SK-N-SH treated with all-trans-retinoic acid at 6 μM for 48 hours (cell line): ENCODE measurements at regions not wholly inside any gene's neighbourhood (a gene's known extent, or its start where the extent isn't known, plus 50 kb on each side); places are given as distances from the start of the nearest gene placed in this dataset.

Source experiments
- ATAC-seq: fragments of 200-7000 bp; cut with Tn5 transposase; 3 replicates; pipeline ENCODE4 v1.9.1; 2020; ENCODE audit warnings: mild to moderate bottlenecking, moderate library complexity
- ARNTL ChIP-seq: fragments of 450-650 bp; formaldehyde crosslinking; IDR thresholded peaks from 2 replicates; pipeline ENCODE4 v1.5.0; 2020; ENCODE audit warnings: low read depth, mild to moderate bottlenecking, moderate library complexity, borderline replicate concordance
- BACH2 ChIP-seq: fragments of 250-450 bp; sonication (Bioruptor Pico); IDR thresholded peaks from 2 replicates; pipeline ENCODE4 v1.9.0; 2021; ENCODE audit warnings: mild to moderate bottlenecking, borderline replicate concordance
- CSDC2 ChIP-seq: fragments of 250-450 bp; sonication (Bioruptor Pico); IDR thresholded peaks from 2 replicates; pipeline ENCODE4 v1.5.0; 2020; ENCODE audit warnings: mild to moderate bottlenecking, moderate library complexity
- ESRRG ChIP-seq: fragments of 250-450 bp; sonication (Bioruptor Pico); IDR thresholded peaks from 2 replicates; pipeline ENCODE4 v1.6.1; 2021; ENCODE audit warnings: mild to moderate bottlenecking
- GLIS3 ChIP-seq: fragments of 250-450 bp; sonication (Bioruptor Pico); IDR thresholded peaks from 2 replicates; pipeline ENCODE4 v1.5.0; 2020; ENCODE audit warnings: mild to moderate bottlenecking, moderate library complexity
- ISL1 ChIP-seq: fragments of 250-450 bp; sonication (Bioruptor Pico); IDR thresholded peaks from 2 replicates; pipeline ENCODE4 v2.1.2; 2022; ENCODE audit warnings: mild to moderate bottlenecking, moderate library complexity
- OSR1 ChIP-seq: fragments of 250-450 bp; sonication (Bioruptor Pico); IDR thresholded peaks from 2 replicates; pipeline ENCODE4 v1.8.0; 2022; ENCODE audit warnings: moderate library complexity, mild to moderate bottlenecking, inconsistent platforms
- PPARA ChIP-seq: fragments of 250-450 bp; sonication (Bioruptor Pico); IDR thresholded peaks from 2 replicates; pipeline ENCODE4 v1.5.0; 2020; ENCODE audit warnings: mild to moderate bottlenecking, borderline replicate concordance
- RARB ChIP-seq: fragments of 250-450 bp; sonication (Bioruptor Pico); IDR thresholded peaks from 2 replicates; pipeline ENCODE4 v1.8.0; 2021; ENCODE audit warnings: mild to moderate bottlenecking, moderate library complexity
- SNAI2 ChIP-seq: fragments of 250-450 bp; sonication (Bioruptor Pico); IDR thresholded peaks from 2 replicates; pipeline ENCODE4 v1.5.0; 2020; ENCODE audit warnings: mild to moderate bottlenecking, moderate library complexity
- TCF4 ChIP-seq: fragments of 250-450 bp; sonication (Bioruptor Pico); IDR thresholded peaks from 2 replicates; pipeline ENCODE4 v1.8.0; 2021; ENCODE audit warnings: mild to moderate bottlenecking, moderate library complexity, borderline replicate concordance
- TOX ChIP-seq: fragments of 250-450 bp; sonication (Bioruptor Pico); IDR thresholded peaks from 2 replicates; pipeline ENCODE4 v1.8.0; 2021; ENCODE audit warnings: mild to moderate bottlenecking, moderate library complexity, borderline replicate concordance
- ZFP3 ChIP-seq: fragments of 250-450 bp; sonication (Bioruptor Pico); IDR thresholded peaks from 2 replicates; pipeline ENCODE4 v1.5.0; 2020; ENCODE audit warnings: mild to moderate bottlenecking, moderate library complexity
- ZFP30 ChIP-seq: fragments of 450-650 bp; formaldehyde crosslinking; IDR thresholded peaks from 2 replicates; pipeline ENCODE4 v1.5.0; 2022; ENCODE audit warnings: mild to moderate bottlenecking, moderate library complexity
- ZNF565 ChIP-seq: fragments of 450-650 bp; formaldehyde crosslinking; conservative IDR thresholded peaks from 2 replicates; pipeline ENCODE4 v1.5.0; 2020; ENCODE audit warnings: low read depth, mild to moderate bottlenecking, moderate library complexity
- ZNF70 ChIP-seq: fragments of 450-650 bp; formaldehyde crosslinking; IDR thresholded peaks from 2 replicates; pipeline ENCODE4 v1.5.0; 2020; ENCODE audit warnings: mild to moderate bottlenecking, moderate library complexity
- ZNF8 ChIP-seq: fragments of 450-650 bp; formaldehyde crosslinking; IDR thresholded peaks from 2 replicates; pipeline ENCODE4 v1.5.0; 2020; ENCODE audit warnings: mild to moderate bottlenecking, moderate library complexity
- TF ChIP-seq, protein P1 (sequence below): fragments of 250-450 bp; sonication (Bioruptor Pico); IDR thresholded peaks from 2 replicates; pipeline ENCODE4 v1.5.1; 2021; ENCODE audit warnings: mild to moderate bottlenecking, moderate library complexity
- TF ChIP-seq, protein P2 (sequence below): fragments of 250-450 bp; sonication (Bioruptor Pico); IDR thresholded peaks from 2 replicates; pipeline ENCODE4 v1.5.0; 2020; ENCODE audit warnings: mild to moderate bottlenecking, moderate library complexity
- TF ChIP-seq, protein P3 (sequence below): fragments of 250-450 bp; sonication (Bioruptor Pico); IDR thresholded peaks from 2 replicates; pipeline ENCODE4 v1.8.0; 2020; ENCODE audit warnings: mild to moderate bottlenecking, moderate library complexity, borderline replicate concordance
- TF ChIP-seq, protein P4 (sequence below): fragments of 250-450 bp; sonication (Bioruptor Pico); IDR thresholded peaks from 2 replicates; pipeline ENCODE4 v1.5.1; 2020; ENCODE audit warnings: low read depth, mild to moderate bottlenecking, moderate library complexity
- TF ChIP-seq, protein P5 (sequence below): fragments of 250-450 bp; sonication (Bioruptor Pico); IDR thresholded peaks from 2 replicates; pipeline ENCODE4 v1.8.0; 2021; ENCODE audit warnings: low read depth, mild to moderate bottlenecking, moderate library complexity, borderline replicate concordance

DNA sequence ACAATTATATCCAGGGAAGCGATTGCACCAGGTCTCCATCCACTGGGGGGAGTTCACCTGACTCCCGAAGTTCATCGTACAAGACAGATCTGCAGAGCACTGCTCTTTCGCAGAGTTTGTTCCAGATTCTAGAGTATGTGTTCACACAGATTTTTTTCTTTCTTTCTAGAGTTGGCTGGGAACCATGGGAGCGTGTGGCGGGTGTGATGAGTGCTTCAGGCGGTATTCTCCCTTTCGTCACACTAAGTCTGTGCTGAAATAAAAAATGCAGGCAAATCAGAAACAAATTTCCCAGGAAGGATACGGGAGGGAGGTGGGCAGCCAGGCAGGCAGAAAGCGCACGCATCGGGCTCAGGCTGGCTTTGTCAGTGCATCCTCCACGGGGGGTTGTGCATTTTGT, 129.8 kb upstream of the SOX11 start:
- ATAC-seq = no peak
- TF ChIP-seq OSR1 (CRISPR knock-in tag) = no peak

DNA sequence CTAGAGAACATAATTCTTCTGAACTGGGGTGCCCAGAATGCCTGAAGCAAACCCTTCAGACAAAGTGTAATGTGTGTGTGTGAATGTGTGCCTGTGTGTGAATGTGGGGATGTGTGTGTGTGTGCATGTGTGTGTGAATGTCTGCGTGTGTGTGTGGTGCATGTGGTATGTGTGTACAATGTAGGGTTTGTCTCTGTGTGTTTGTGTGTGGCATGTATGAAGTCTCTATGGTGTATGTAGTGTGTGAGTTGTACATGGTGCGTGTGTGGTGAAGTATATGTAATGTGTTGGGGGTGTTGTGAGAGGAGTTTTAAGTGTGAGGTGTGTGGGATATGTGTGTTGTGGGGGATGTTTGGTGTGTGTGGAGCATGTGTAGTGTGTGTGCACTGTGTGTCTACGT, 129.3 kb upstream of the SOX11 start:
- no peak for ATAC-seq
- TF ChIP-seq SNAI2 (CRISPR knock-in tag) = no peak
- TF ChIP-seq ZFP30 (CRISPR knock-in tag) = no peak
- TF ChIP-seq OSR1 (CRISPR knock-in tag) = no peak
- no peak for TF ChIP-seq ZFP3 (CRISPR knock-in tag)
- TF ChIP-seq RARB = no peak
- TF ChIP-seq TCF4 (CRISPR knock-in tag) = no peak
- no peak for TF ChIP-seq TOX (CRISPR knock-in tag)
- no peak for TF ChIP-seq ISL1
- TF ChIP-seq ZNF8 (CRISPR knock-in tag) = no peak
- TF ChIP-seq ARNTL (CRISPR knock-in tag) = no peak
- no peak for TF ChIP-seq CSDC2 (CRISPR knock-in tag)
- TF ChIP-seq PPARA (CRISPR knock-in tag) = no peak
- TF ChIP-seq, protein P1, sequence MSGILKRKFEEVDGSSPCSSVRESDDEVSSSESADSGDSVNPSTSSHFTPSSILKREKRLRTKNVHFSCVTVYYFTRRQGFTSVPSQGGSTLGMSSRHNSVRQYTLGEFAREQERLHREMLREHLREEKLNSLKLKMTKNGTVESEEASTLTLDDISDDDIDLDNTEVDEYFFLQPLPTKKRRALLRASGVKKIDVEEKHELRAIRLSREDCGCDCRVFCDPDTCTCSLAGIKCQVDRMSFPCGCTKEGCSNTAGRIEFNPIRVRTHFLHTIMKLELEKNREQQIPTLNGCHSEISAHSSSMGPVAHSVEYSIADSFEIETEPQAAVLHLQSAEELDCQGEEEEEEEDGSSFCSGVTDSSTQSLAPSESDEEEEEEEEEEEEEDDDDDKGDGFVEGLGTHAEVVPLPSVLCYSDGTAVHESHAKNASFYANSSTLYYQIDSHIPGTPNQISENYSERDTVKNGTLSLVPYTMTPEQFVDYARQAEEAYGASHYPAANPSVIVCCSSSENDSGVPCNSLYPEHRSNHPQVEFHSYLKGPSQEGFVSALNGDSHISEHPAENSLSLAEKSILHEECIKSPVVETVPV (CRISPR knock-in tag) = no peak
- TF ChIP-seq, all 23 proteins: peak for 0

DNA sequence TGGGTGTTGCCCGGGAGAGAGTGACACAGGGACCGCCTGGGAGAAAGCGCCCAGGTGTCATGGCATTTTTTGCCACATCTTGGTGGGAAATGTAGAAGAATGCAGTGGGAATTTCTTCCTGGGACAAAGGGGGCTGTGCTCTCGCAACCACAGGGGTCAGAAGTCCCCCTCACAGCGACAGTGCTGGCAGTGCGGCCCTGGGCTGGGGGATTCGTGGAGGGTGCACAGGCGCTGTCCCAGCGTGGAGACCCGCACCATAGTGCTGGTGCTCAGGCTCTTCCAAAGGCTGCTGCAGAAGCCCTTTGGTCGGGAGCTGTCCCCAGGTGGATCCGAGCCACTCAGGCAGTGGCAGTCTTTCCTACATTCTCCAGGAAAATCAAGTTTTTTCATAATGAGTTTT, 128.8 kb upstream of the SOX11 start:
- TF ChIP-seq ESRRG (CRISPR knock-in tag) (no peak), CSDC2 (CRISPR knock-in tag) (no peak), ARNTL (CRISPR knock-in tag) (no peak)
- ATAC-seq = no peak

DNA sequence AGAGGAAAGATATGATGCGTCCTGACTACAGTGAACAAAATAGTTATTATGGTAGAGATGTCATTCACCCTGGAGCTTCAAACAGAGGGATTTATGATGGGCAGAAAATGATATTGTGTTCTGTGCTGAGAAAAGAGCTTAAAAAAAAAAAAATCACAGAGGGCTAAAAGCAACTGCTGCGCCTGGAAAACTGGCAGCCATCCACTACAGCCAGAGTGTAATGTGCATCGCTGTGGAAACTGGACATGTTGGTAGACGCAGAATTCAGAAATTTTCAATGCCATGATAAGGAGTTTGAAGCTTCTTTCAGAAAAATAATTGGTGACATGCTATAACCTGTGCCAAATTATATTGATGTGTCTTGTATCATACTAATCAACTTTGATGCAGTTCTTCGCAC, 122.9 kb upstream of the SOX11 start:
- no peak for TF ChIP-seq CSDC2 (CRISPR knock-in tag)
- no peak for TF ChIP-seq ISL1
- TF ChIP-seq, protein P2, sequence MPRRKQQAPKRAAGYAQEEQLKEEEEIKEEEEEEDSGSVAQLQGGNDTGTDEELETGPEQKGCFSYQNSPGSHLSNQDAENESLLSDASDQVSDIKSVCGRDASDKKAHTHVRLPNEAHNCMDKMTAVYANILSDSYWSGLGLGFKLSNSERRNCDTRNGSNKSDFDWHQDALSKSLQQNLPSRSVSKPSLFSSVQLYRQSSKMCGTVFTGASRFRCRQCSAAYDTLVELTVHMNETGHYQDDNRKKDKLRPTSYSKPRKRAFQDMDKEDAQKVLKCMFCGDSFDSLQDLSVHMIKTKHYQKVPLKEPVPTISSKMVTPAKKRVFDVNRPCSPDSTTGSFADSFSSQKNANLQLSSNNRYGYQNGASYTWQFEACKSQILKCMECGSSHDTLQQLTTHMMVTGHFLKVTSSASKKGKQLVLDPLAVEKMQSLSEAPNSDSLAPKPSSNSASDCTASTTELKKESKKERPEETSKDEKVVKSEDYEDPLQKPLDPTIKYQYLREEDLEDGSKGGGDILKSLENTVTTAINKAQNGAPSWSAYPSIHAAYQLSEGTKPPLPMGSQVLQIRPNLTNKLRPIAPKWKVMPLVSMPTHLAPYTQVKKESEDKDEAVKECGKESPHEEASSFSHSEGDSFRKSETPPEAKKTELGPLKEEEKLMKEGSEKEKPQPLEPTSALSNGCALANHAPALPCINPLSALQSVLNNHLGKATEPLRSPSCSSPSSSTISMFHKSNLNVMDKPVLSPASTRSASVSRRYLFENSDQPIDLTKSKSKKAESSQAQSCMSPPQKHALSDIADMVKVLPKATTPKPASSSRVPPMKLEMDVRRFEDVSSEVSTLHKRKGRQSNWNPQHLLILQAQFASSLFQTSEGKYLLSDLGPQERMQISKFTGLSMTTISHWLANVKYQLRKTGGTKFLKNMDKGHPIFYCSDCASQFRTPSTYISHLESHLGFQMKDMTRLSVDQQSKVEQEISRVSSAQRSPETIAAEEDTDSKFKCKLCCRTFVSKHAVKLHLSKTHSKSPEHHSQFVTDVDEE (CRISPR knock-in tag) = no peak
- TF ChIP-seq, protein P1 (CRISPR knock-in tag) = no peak
- no peak for TF ChIP-seq BACH2 (CRISPR knock-in tag)
- TF ChIP-seq SNAI2 (CRISPR knock-in tag) = no peak
- no peak for TF ChIP-seq ZNF70 (CRISPR knock-in tag)
- TF ChIP-seq, protein P3, sequence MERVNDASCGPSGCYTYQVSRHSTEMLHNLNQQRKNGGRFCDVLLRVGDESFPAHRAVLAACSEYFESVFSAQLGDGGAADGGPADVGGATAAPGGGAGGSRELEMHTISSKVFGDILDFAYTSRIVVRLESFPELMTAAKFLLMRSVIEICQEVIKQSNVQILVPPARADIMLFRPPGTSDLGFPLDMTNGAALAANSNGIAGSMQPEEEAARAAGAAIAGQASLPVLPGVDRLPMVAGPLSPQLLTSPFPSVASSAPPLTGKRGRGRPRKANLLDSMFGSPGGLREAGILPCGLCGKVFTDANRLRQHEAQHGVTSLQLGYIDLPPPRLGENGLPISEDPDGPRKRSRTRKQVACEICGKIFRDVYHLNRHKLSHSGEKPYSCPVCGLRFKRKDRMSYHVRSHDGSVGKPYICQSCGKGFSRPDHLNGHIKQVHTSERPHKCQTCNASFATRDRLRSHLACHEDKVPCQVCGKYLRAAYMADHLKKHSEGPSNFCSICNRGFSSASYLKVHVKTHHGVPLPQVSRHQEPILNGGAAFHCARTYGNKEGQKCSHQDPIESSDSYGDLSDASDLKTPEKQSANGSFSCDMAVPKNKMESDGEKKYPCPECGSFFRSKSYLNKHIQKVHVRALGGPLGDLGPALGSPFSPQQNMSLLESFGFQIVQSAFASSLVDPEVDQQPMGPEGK (CRISPR knock-in tag) = no peak
- no peak for TF ChIP-seq ZFP3 (CRISPR knock-in tag)
- TF ChIP-seq, protein P4, sequence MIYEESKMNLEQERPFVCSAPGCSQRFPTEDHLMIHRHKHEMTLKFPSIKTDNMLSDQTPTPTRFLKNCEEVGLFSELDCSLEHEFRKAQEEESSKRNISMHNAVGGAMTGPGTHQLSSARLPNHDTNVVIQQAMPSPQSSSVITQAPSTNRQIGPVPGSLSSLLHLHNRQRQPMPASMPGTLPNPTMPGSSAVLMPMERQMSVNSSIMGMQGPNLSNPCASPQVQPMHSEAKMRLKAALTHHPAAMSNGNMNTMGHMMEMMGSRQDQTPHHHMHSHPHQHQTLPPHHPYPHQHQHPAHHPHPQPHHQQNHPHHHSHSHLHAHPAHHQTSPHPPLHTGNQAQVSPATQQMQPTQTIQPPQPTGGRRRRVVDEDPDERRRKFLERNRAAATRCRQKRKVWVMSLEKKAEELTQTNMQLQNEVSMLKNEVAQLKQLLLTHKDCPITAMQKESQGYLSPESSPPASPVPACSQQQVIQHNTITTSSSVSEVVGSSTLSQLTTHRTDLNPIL (CRISPR knock-in tag) = no peak
- no peak for TF ChIP-seq GLIS3 (CRISPR knock-in tag)
- no peak for TF ChIP-seq RARB
- no peak for TF ChIP-seq ESRRG (CRISPR knock-in tag)
- no peak for TF ChIP-seq TOX (CRISPR knock-in tag)
- TF ChIP-seq ARNTL (CRISPR knock-in tag) = no peak
- no peak for TF ChIP-seq ZNF8 (CRISPR knock-in tag)
- TF ChIP-seq, protein P5, sequence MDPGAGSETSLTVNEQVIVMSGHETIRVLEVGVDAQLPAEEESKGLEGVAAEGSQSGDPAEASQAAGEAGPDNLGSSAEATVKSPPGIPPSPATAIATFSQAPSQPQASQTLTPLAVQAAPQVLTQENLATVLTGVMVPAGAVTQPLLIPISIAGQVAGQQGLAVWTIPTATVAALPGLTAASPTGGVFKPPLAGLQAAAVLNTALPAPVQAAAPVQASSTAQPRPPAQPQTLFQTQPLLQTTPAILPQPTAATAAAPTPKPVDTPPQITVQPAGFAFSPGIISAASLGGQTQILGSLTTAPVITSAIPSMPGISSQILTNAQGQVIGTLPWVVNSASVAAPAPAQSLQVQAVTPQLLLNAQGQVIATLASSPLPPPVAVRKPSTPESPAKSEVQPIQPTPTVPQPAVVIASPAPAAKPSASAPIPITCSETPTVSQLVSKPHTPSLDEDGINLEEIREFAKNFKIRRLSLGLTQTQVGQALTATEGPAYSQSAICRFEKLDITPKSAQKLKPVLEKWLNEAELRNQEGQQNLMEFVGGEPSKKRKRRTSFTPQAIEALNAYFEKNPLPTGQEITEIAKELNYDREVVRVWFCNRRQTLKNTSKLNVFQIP (CRISPR knock-in tag) = no peak
- no peak for TF ChIP-seq ZFP30 (CRISPR knock-in tag)
- TF ChIP-seq OSR1 (CRISPR knock-in tag) = no peak
- no peak for TF ChIP-seq ZNF565 (CRISPR knock-in tag)
- ATAC-seq = no peak
